ENCODE measurements at regions not wholly inside any gene's neighbourhood (a gene's known extent, or its start where the extent isn't known, plus 50 kb on each side); places are given as distances from the start of the nearest gene placed in this dataset.

DNA sequence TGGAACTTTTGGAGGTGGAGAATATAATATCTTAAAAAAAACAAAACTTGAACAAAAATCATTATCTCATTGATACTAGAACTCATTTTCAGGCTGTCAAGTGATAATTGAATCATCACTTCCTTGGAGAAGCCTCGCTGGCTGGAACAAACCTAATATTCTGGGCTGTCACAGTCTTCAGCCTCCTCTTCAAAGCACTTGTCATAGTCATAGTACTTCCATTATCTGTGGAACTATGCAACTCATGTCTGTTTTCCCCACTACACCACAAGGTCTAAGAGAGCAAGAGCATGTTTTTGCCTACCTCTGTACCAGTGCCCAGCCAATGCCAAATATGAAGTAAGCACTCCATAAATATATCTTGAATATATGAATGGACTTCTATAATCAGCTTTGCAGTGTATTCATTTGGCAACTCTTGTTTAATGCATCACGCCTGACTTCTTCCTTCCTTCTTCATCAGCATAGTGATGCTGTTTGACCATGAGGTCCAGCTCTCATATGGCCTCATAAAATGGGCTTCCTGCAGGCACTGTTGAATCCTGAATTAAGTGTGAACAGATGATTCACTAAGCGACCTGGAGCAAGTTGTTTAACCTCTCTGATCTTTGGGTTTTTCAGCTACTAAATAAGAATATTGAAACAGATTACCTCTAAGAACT lies 86.6 kb upstream of the SNRK start:
- no peak for DNase-seq (ENCODE audit: low read depth)
- TF ChIP-seq, protein P1, sequence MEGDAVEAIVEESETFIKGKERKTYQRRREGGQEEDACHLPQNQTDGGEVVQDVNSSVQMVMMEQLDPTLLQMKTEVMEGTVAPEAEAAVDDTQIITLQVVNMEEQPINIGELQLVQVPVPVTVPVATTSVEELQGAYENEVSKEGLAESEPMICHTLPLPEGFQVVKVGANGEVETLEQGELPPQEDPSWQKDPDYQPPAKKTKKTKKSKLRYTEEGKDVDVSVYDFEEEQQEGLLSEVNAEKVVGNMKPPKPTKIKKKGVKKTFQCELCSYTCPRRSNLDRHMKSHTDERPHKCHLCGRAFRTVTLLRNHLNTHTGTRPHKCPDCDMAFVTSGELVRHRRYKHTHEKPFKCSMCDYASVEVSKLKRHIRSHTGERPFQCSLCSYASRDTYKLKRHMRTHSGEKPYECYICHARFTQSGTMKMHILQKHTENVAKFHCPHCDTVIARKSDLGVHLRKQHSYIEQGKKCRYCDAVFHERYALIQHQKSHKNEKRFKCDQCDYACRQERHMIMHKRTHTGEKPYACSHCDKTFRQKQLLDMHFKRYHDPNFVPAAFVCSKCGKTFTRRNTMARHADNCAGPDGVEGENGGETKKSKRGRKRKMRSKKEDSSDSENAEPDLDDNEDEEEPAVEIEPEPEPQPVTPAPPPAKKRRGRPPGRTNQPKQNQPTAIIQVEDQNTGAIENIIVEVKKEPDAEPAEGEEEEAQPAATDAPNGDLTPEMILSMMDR (IDR thresholded peaks at IDR 0.05; ENCODE audit: control insufficient read depth, extremely low read depth, insufficient read depth) = no peak
- no peak overlapping the region for H3K4me3 ChIP-seq (ENCODE audit: low read depth, low read length)

DNA sequence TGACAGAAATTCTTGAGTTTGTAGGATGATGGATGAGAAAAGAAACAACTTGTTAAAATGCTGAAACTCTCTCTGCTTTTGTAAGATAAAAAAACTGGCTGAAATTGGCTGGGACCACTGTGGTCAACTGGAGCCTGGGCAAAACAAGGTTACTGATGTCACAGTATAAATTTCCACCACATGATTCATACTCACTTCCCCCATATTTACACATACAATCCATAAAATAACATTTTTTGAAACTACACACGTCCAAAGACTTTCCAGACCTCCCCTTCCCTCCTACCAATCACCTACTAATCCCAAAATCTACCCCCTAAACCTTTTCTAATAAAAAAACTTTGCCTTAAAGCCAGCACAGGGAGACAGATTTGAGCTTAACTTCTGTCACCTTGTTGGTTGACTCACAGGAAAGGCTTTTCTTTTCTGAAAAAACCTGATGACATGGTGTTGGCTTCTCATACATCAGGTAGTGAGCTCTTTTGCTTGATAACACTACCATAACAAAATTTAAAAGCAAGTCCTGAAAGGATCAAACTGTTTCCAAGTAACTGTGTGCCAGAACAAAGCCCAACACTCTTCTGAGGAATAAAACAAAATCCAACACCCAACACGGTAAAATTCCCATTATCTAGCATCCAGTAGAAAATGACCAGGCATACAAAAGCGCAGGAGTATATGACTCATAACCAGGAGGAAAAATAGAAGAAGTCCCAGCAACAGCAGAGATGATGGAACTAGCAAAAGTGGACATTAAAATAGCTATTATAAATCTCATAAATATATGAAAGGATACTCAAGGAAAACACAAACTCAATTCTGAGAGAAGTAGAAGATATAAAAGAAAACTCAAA lies 87.3 kb upstream of the SNRK start:
- no peak for DNase-seq (ENCODE audit: low read depth)
- H3K4me3 ChIP-seq (ENCODE audit: low read depth, low read length) = no peak overlapping the region
- TF ChIP-seq, protein P1 (IDR thresholded peaks at IDR 0.05; ENCODE audit: control insufficient read depth, extremely low read depth, insufficient read depth) = no peak

DNA sequence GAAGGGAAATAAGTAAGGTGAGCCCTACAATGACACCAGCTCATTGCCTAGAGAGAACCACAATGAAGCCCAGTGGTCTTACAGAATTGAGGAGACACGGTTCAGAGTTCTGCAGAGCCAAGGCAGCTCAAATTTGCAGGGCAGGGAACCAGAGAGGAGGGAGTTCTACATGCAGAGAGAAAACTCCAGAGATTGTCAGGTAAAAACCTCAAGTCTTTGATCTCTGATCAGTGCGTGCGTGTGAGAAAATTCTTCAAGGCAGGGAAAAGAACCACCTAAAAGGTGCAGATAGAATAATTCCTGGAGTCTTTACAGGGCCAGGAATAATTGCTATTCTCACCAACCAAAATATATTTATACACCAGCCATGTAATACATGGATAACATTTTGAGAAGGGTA lies 88.0 kb upstream of the SNRK start:
- DNase-seq (ENCODE audit: low read depth) = no peak
- no peak overlapping the region for H3K4me3 ChIP-seq (ENCODE audit: low read depth, low read length)
- TF ChIP-seq, protein P1 (IDR thresholded peaks at IDR 0.05; ENCODE audit: control insufficient read depth, extremely low read depth, insufficient read depth) = no peak

DNA sequence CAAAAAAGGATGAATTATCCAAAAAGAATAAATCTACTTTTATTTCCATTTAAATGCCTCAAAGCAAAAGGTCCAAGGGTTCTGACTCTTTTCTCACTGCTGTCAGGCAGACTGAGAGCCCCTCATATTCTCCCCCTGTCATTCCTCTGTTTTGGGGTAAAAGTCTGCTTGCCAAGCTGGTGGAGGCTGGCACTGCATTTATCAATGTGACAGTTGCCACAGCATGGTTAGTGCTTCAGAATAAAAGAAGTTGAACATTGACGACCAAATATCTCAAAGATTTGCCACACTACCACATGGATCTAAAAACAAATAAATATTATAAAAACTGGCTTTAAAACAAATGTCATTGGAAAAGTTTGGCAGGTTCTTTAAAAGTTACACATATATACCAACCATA lies 89.2 kb upstream of the SNRK start:
- TF ChIP-seq, protein P1 (IDR thresholded peaks at IDR 0.05; ENCODE audit: control insufficient read depth, extremely low read depth, insufficient read depth) = no peak
- DNase-seq (ENCODE audit: low read depth) = no peak
- no peak overlapping the region for H3K4me3 ChIP-seq (ENCODE audit: low read depth, low read length)

DNA sequence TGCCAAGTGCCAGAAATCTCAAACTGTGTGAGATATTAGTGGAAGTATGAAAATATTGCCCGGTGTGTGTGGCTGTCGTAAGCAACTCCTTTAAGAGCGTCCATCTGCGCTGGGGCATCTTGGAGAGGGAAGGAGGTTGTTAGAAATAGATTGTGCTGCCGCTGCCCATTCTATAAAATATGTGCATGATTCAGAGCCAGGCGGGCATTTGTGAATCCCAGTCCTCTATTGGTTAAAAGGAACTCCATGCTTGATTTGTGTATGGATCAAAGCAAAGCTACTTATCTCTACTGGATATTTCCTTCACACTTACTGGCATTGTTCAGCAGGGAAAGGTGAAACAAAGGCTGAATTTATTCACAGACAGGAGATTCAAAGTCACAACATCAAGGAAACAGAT lies 89.6 kb upstream of the SNRK start:
- no peak overlapping the region for H3K4me3 ChIP-seq (ENCODE audit: low read depth, low read length)
- TF ChIP-seq, protein P1 (IDR thresholded peaks at IDR 0.05; ENCODE audit: control insufficient read depth, extremely low read depth, insufficient read depth) = no peak
- DNase-seq (ENCODE audit: low read depth) = no peak

DNA sequence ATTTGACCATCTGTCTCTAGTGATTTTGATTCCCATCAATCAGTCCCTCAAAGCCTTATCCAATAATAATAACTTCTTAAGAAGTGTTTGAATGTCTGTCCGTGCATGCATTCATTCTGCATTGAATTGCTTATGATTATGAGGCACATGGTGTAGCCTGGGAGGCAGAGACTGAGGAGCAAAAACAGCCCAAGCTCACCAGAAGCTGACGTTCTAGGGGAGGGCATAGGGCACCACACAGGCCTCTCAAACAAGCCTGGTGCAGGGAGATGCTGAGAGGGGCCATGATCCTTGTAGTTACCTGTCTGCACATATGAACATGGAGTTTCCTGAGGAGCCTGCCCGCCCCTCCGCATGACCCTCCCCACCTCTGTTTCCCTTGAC lies 89.2 kb upstream of the POMGNT2 start:
- TF ChIP-seq, protein P1 (IDR thresholded peaks at IDR 0.05; ENCODE audit: control insufficient read depth, extremely low read depth, insufficient read depth) = no peak
- H3K4me3 ChIP-seq (ENCODE audit: low read depth, low read length) = no peak overlapping the region
- no peak for DNase-seq (ENCODE audit: low read depth)

All from LNCaP clone FGC (cell line).